ENCODE measurements at regions not wholly inside any gene's neighbourhood (a gene's known extent, or its start where the extent isn't known, plus 50 kb on each side); places are given as distances from the start of the nearest gene placed in this dataset.

- TF ChIP-seq, protein P1, sequence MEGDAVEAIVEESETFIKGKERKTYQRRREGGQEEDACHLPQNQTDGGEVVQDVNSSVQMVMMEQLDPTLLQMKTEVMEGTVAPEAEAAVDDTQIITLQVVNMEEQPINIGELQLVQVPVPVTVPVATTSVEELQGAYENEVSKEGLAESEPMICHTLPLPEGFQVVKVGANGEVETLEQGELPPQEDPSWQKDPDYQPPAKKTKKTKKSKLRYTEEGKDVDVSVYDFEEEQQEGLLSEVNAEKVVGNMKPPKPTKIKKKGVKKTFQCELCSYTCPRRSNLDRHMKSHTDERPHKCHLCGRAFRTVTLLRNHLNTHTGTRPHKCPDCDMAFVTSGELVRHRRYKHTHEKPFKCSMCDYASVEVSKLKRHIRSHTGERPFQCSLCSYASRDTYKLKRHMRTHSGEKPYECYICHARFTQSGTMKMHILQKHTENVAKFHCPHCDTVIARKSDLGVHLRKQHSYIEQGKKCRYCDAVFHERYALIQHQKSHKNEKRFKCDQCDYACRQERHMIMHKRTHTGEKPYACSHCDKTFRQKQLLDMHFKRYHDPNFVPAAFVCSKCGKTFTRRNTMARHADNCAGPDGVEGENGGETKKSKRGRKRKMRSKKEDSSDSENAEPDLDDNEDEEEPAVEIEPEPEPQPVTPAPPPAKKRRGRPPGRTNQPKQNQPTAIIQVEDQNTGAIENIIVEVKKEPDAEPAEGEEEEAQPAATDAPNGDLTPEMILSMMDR (IDR thresholded peaks at IDR 0.05): no peak
- no peak for TF ChIP-seq POLR2A (IDR thresholded peaks at IDR 0.05)
Observed at GRCh38 chr9:30039712-30040111, 2344.7 kb upstream of the ACO1 start.
